ENCODE measurements at regions not wholly inside any gene's neighbourhood (a gene's known extent, or its start where the extent isn't known, plus 50 kb on each side); places are given as distances from the start of the nearest gene placed in this dataset.

DNA sequence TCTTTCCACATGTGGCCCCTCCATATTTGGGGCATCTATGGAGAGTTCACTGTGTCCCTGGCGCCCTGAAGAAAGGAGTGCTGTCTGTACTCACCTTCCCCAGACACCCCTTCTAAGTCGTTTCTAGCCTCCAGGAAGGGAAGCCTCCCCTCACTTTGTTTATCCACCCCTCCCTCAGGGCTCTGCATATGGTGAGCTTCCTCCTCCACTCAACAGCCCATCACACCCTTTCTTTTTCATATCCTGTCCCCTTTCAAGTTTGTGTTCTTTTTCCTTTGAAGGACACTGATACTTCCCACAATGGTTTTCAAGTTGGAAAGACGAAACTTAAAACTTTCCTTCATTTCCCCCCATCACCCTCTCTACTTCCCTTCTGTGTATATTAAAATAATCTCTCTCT lies 291.4 kb upstream of the POU3F3 start:
- no peak for DNase-seq

DNA sequence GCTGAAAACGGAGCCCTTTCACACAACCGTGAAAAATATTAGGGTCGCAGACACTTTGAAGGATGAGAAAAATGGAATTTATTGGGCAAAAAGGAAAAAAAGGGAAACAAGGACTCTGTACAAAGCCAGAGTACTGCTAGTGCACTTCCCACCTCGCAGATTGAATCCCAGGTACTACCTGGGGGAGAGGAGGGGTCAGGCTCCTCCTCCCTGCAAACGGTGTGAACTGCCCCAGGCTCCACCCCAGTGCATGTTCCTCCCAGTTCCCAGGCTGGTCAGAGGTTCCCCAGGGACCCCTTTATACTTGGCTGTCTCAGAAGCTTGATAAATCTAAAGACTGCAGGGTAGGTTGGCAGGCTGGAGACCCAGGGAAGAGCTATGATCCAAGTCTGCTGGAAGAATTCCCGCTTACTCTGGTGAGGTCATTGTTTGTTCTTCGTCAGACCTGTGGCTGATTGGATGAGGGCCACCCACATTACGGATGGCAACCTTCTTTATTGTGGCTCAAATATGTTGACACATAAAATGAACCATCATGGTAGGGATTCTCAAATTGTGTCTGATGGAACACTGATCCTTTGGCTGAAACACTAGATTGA lies 290.4 kb upstream of the POU3F3 start:
- no peak for DNase-seq

DNA sequence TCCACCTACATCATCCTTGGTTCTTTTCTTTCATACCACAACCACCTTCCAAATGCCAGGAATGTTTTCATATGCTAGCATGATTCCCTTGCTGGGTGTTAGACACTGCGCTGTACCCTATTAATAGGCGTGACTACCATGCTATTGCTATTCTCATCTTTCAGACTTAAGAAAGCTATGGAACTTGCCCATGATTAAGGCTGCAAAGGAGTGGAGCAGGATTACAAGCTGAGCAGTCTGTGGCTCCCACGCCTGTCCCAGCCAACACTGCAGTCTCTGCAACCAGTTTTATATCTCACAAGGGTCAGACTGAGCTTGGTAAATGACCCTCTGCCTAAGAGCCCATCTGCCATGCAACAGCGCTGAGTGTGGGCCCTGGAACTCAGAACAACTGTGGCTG lies 285.7 kb upstream of the POU3F3 start:
- DNase-seq = no peak

DNA sequence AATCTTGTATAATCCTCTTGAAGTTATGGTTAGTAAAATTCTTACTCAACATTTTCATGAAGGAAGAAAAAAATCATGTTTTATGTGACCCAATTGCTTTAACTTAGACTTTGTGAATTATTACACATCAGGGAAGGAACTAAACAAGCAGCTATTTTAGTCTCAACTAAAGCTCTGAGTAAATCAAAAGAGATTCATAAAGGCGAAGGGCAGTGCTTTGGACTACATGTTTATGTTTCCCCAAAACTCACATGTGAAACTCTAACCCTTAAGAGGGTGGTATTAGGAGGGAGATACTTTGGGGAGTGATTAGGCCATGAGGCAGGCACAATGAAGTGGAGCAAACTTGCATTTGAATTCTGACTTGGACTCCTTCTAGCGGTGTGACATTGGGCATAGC lies 283.7 kb upstream of the POU3F3 start:
- no peak for DNase-seq

DNA sequence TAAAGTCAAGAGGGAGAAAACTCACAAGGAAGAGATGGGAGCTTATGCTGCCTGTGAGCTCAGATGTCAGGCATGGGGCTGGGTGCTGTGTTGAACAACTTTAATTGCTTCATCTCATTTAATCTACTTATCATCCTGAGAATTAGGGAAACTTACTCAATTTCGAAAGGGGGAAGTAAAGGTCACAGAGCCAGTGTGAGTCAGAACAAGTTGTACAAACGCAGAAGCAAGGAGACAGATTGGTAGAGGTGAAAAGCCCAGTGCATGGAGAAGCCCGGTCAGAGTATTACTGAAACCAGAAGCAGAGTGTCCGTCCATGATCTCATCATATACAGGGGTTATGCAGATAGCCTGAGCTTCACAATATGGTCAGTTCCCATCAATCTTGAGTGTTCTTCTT lies 281.1 kb upstream of the POU3F3 start:
- DNase-seq = no peak

DNA sequence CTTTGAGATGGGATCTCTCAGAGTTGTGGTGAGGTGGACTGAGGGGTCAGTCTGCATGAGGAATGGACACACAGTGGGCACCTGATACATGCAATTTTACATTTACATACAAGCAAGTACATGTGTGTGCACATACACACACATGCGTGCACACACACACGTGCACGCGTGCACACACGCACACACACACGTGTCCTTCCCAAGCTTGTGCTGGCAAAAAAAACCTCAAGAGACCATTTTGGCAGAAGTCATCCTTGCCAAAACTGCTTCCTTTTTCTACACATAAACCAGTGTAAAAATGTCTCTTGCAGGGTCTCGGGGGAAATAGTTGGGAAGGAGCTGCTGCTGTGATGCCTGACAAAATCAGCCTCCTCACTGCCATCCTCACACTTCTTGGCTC lies 279.5 kb upstream of the POU3F3 start:
- DNase-seq = no peak

GRCh38 chr2:104577143-104577542 lies 276.8 kb upstream of the POU3F3 start:
- no peak for DNase-seq

DNA sequence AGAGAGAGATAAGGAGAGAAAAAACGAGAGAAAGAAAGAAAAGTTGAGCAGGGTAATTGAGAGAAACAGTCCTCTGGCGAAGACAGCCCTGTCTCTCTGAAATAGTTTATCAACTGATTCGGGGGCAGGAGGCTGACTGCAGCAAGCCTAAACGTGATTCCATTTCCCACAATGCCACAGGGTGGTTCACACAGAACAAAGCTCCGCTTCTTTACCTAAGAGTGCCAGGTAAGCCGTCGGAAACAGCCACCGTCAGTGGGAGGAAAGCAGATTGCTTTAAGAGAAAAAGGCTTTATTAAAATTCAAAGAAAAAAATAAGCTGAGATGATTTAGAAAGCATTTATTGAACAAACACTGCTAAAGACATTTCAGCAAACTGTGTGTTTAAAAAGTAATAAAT lies 271.4 kb upstream of the POU3F3 start:
- no peak for DNase-seq

DNA sequence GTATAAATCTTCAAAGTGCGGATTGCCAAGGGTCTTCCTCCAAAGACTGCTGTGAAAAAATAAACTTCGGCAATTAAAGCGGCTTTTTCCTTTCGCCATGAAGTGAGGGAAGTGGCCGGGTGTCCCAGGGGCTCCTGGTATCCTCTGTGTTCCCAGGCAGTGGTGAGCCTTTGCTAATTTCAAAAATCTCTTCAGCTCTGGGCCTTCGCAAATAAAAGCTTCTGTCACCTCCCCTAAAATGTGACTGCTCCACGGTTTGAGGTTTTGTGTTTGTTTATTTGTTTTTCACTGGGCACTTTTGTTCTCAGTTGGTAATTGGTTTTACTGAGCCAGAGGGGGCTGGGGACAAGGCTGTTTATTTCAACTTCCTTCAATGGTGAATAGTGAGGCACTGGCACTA lies 270.1 kb upstream of the POU3F3 start:
- no peak for DNase-seq

DNA sequence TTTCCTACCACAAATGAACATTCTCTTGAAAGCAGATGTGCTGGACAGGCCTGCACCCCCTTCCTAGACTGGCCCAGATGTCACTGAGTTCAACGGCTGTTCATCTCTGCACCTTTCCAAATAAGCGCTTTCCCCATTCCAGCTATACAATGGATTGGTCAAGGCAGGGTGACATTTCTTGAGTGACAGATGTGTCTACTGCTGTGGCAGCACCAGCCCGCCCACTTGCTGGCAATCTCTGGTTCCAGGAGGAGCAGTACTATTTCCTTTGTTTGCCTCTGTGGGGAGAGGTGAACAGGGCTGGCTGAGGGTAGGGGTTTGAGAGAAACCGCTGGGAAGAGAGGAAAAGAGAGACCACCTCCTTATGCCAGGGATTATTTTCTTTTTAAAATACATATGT lies 269.5 kb upstream of the POU3F3 start:
- no peak for DNase-seq

DNA sequence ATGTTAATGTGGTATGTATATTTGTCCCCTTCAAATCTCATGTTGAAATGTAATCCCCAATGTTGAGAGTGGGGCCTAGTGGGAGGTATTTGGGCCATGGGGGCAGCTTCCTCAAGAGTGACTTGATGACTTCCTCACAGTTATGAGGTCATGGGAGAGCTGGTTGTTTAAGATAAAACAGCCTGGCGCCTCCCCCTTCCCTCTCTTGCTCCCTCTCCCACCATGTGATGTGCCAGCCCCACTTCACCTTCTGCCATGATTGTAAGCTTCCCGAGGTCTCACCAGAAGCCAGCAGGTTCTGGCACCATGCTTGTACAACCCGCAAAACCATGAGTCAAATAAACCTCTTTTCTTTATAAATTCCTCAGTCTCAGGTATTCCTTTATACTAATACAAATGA lies 258.3 kb upstream of the POU3F3 start:
- no peak for DNase-seq

GRCh38 chr2:104597942-104598341 lies 256.0 kb upstream of the POU3F3 start:
- no peak for DNase-seq

DNA sequence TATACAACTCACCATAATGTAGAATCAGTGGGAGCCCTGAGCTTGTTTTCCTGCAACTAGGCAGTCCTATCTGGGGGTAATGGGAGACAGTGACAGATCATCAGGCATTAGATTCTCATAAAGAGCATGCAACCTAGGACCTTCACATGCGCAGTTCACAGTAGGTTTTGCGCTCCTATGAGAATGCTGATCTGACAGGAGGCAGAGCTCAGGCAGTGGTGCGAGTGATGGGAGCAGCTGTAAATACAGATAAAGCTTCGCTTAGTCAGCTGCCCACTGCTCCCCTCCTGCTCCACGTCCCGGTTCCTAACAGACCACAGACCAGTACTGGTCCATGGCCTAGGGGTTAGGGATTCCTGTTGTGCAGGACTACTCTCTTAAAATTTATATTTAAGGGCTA lies 255.3 kb upstream of the POU3F3 start:
- no peak for DNase-seq

GRCh38 chr2:104599787-104600510 lies 254.0 kb upstream of the POU3F3 start:
- DNase-seq = no peak

DNA sequence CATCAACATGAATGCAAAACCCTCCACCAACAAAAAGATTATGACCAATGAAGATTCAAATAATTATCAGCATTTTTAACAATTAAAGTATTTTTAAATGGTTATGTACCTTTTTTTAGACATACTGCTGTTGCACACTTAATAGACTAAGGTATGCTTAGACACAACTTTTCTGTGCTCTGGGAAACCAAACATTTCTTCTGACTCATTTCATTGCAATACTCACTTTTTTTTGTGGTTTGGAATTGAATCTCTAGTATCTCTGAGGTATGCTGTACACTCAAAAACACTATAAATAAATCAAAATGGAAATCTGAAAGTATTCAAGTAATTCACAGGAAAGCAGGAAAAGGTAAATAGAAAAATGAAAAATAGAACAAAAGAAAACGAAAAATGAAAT lies 247.9 kb upstream of the POU3F3 start:
- DNase-seq = no peak

- no peak for DNase-seq
Observed at GRCh38 chr2:104616856-104617255, 237.1 kb upstream of the POU3F3 start.

- DNase-seq = no peak
Observed at GRCh38 chr2:104620801-104621200, 233.1 kb upstream of the POU3F3 start.

DNA sequence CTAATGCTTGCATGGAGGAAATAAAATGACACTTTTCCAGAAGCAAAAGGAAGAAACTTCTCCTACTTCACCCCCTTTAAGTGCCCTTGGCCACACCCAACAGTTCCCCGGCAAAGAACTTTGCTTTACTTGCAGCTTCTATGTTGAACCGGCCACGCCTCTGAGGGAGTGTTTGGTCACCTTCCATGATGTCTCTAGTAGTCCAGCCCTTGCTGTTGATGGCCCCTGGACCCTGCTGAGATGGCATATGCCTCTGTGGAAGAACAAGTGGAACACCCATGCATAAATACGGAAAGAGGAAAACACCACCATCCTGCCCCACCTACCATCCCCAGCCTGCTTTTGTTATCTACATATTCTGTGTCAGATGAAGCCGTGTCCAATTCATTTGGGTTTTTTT lies 218.3 kb upstream of the POU3F3 start:
- no peak for DNase-seq

DNA sequence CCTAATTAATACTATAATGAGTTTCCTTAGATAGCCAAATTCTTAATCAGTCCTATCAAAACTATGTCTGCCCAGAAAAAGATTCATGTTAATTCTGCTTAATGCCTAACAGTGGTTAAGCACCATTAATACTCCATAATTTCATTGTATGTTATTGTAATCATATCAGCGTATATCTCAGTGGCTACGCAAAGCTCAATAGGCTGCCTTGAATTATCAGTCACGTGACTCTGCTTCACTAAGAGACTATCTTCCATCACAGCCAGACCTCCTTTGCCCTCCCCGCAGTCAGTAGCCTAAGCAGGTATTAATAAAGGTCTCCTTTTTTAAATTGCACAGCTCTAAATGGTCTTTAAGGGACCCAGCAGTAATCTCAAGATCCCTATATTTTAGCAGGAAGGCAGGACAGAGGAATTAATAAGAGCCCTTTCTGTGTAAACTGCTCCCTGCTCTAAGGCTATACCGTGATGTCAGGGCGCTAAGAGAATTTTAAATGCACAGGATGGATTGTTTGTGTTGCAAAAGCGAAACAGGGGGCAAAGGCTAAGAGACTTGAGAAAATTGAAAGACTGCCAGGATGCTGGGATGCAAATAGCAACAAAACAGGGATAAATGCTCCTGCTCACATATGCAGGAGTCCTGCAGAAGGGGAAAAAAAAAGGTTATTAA lies 215.6 kb upstream of the POU3F3 start:
- no peak for DNase-seq

GRCh38 chr2:104638859-104639202 lies 215.1 kb upstream of the POU3F3 start:
- DNase-seq = no peak

DNA sequence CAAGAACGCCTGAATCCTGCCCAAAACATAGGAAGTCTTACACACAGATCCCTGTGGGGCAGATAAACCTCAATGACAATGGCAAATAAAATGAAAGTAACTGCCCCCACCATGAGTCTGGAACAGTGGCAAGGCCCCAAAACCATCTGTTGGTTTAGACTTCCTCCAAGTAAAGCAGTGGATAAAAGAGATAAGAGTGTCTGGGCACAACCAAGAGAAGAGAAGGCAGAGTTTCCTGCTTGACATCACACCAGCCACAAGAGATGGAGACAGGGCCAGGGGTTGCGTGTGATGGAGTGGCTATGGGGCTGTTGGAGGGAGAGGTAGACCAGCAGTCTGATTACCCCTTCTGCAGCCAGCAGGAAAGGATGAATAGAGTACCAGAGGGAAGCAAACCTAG lies 212.1 kb upstream of the POU3F3 start:
- DNase-seq = no peak

GRCh38 chr2:104648376-104648775 lies 205.5 kb upstream of the POU3F3 start:
- DNase-seq = no peak

DNA sequence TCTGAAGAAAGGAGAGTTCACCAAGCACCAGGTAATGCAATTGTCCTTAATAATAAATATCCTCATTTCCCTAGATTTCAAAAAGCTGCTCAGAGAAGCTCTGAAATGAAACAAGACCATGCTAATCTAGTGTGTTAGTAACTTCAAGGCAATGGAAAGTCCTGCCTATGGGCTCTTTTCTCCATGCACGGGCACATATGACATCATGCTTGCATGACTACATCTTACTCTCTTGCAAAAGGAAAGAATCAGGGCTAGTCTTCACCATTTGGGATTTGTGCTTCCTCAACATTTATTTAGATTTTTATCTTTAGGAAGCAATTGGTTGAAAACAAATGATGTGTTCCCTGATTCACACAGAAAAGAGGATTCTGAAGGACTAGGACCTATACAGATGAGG lies 204.0 kb upstream of the POU3F3 start:
- DNase-seq = no peak

DNA sequence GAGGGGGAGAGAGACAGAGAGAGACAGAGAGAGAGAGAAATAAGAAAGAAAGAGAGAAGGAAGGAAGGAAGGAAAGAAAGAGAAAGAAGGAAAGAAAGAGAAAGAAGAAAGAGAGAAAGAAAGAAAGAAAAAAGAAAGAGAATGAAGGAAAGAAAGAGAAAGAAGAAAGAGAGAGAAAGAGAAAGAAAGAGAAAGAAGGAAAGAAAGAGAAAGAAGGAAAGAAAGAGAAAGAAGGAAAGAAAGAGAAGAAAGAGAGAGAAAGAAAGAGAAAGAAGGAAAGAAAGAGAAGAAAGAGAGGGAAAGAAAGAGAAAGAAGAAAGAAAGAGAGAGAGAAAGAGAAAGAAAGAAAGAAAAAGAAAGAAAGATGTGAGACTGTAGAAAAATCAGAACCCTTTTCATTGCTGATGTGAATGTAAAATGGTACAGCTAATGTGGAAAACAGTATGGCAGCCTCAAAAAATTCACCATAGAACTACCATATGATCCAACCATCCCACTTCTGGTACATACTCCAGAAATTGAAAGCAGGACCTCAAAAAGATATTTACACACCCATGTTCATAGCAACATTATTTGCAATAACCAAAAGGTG lies 203.4 kb upstream of the POU3F3 start:
- no peak for DNase-seq

Measured in stimulated activated naive CD4-positive, alpha-beta T cell (primary cell).